Small intestine (tissue), 7 donors: ENCODE measurements at regions not wholly inside any gene's neighbourhood (a gene's known extent, or its start where the extent isn't known, plus 50 kb on each side); places are given as distances from the start of the nearest gene placed in this dataset.

Experiments
- DNase-seq, 2 donors: peaks; one replicate each; pipeline versions ENCODE4 v3.0.0 to v3.0.0-alpha.2; 2013
- FAIRE-seq: peaks from 2 replicates; lab custom pipeline; 2012; peaks lifted over from hg19 to GRCh38; lab: Jason Lieb, UNC
- H3K27ac ChIP-seq, 3 donors: one replicate each; pipeline ENCODE4 v1.5.1; 2013; ENCODE audit warnings: low read length in 2 of 3, mild to moderate bottlenecking in 2 of 3, control low read depth in 1 of 3, inconsistent platforms in 1 of 3, low read depth in 1 of 3, moderate library complexity in 1 of 3
- H3K27me3 ChIP-seq, 3 donors: one replicate each; pipeline ENCODE4 v1.6.1; 2013; ENCODE audit warnings: low read length in 3 of 3, inconsistent platforms in 1 of 3; ENCODE audit not compliant: control insufficient read depth in 3 of 3, insufficient read depth in 3 of 3
- H3K36me3 ChIP-seq, 3 donors: one replicate each; pipeline ENCODE4 v1.6.1; 2013; ENCODE audit warnings: low read length in 3 of 3, inconsistent platforms in 1 of 3, low read depth in 1 of 3, mild to moderate bottlenecking in 1 of 3, moderate library complexity in 1 of 3; ENCODE audit not compliant: control insufficient read depth in 3 of 3, insufficient read depth in 2 of 3
- H3K4me1 ChIP-seq, 3 donors: one replicate each; pipeline ENCODE4 v1.6.1; 2013; ENCODE audit warnings: low read length in 2 of 3, inconsistent platforms in 1 of 3, low read depth in 1 of 3, mild to moderate bottlenecking in 1 of 3, moderate library complexity in 1 of 3; ENCODE audit not compliant: control insufficient read depth in 3 of 3, insufficient read depth in 2 of 3
- H3K4me3 ChIP-seq, 3 donors: one replicate each; pipeline ENCODE4 v1.5.1; 2013; ENCODE audit warnings: low read length in 3 of 3, control low read depth in 1 of 3, inconsistent platforms in 1 of 3, low read depth in 1 of 3, mild to moderate bottlenecking in 1 of 3, moderate library complexity in 1 of 3
- H3K9me3 ChIP-seq, 2 donors: one replicate each; pipeline ENCODE4 v1.6.1; 2013; ENCODE audit warnings: low read depth in 1 of 2, low read length in 1 of 2; ENCODE audit not compliant: control insufficient read depth in 2 of 2, insufficient read depth in 1 of 2
- WGBS, 3 donors: extraction: QIAGEN DNeasy Blood & Tissue Kit; methylation state at CpG; one replicate each; pipeline ENCODE4 v1.1.7; 2013; 5-methylcytosine and 5-hydroxymethylcytosine counted together
- donor health status: healthy with polysubstance abuse.
- donor health status: control.
- donor health status: control.
- donor health status: Bipolar disorder and iron deficiency.
- donor health status: healthy.

DNA sequence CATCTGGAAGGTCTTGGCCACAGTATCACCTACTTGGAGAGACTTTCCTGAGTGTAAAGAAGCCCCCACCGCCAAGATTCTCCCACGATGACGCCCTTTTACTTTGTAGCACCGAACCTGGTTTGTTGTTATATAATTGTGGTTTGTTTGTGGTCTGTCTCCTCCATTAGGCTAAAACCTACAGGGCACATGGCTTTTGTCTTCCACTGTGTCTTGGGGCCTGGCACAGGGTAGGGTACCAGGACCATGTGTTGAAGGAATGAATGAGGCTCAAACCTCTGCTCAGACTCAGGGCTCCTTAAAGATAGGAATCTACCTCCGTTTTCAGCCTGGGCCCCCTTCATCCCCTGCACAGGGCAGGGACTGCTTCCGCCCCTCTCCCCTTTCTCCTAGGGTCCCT is 59.4 kb upstream of the CCDC167 start:
- Histone ChIP-seq H3K27me3 (peaks cover 0 to 35% (median 0%) of the 10 kb centered on the region in 3 donors), H3K4me1 (no peaks in the 10 kb centered on the region), H3K9me3 (peaks cover 0 to 2% of the 10 kb centered on the region in 2 donors), H3K36me3 (no peaks in the 10 kb centered on the region), H3K4me3 (no peak overlapping the region), H3K27ac (no peak overlapping the region)
- FAIRE-seq (no peak), DNase-seq (no peak)
- WGBS, 3 donors: 59 to 67% (median 64%) methylated on average over 6 of the region's 6 CpGs

DNA sequence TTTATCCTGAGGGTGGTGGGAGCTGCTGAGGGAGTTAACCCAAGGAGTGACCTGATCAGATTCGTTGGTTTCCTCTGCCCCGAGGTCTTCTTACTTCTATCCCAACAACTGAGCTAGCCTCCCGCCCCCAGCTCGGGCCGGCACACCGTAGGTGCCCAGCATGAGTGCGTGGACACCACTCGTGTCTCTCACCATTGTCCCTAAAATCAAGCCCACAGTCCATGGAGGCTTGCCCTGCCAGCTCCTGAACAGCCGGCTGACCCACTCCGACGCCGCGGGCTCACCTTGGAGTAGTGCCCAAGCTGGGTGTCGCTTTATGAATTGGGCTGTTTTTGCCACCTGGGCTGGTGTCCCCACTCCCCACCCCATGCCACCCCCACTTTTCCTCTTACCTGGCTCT is 59.0 kb upstream of the CCDC167 start:
- WGBS, 3 donors: 80 to 90% (median 88%) methylated on average over 14 of the region's 14 CpGs

DNA sequence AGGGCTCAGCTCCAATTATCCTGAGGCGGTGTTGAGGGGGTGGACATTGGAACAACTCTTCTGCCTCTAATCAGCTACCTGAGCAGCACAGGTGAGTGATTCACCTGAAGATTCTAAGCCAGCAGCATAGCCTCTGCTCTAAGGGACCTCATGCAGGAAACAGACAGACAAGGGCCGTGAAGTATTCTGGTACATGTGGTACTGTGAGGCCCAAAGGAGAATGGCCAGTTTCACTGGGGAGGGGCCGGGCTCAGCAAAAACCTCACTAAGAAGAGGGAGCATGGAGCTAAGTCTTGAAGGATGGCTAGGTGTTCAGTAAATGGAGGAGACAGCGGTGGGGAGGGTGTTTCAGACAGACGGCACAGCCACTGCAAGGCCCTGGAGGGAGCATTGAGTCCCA is 58.5 kb upstream of the CCDC167 start:
- peaks cover 0 to 28% (median 0%) of the 10 kb centered on the region in 3 donors for H3K27me3 ChIP-seq
- H3K4me3 ChIP-seq: no peak overlapping the region
- H3K36me3 ChIP-seq: no peaks in the 10 kb centered on the region
- H3K4me1 ChIP-seq: no peaks in the 10 kb centered on the region
- H3K27ac ChIP-seq: no peak overlapping the region
- FAIRE-seq: no peak
- H3K9me3 ChIP-seq: peaks cover 0 to 2% of the 10 kb centered on the region in 2 donors
- no peak for DNase-seq
- WGBS, 3 donors: 66 to 84% (median 77%) methylated on average over 5 of the region's 5 CpGs

More for the DNA sequence above, 59.0 kb upstream of the CCDC167 start:
- Histone ChIP-seq H3K4me1 (no peaks in the 10 kb centered on the region), H3K4me3 (no peak overlapping the region), H3K9me3 (peaks cover 0 to 2% of the 10 kb centered on the region in 2 donors), H3K36me3 (no peaks in the 10 kb centered on the region), H3K27ac (no peak overlapping the region), H3K27me3 (peaks cover 0 to 33% (median 0%) of the 10 kb centered on the region in 3 donors)
- DNase-seq: no peak
- FAIRE-seq: no peak

DNA sequence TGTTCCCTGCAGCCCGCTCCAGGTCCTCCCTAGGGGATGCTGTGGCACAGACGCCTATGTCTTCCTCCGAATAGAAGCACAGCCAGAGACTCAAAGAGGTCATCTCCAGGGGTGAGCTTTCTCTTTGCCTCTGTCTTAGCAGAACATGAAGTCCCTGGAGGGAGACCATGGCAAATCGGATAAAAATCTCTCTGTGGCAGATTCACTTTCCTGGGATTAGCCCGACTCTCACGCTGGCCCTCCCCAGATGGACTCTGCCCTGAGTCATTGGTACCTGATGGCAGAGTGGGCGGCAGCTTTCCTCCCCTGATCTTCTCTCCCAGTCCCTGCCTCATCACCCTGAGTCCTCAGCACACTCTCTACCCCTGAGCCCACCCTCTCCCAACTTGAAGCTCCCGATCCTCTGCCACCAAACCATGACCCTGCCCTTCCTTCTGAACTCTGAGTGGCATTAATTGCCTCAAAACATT is 58.0 kb upstream of the CCDC167 start:
- FAIRE-seq: no peak

DNA sequence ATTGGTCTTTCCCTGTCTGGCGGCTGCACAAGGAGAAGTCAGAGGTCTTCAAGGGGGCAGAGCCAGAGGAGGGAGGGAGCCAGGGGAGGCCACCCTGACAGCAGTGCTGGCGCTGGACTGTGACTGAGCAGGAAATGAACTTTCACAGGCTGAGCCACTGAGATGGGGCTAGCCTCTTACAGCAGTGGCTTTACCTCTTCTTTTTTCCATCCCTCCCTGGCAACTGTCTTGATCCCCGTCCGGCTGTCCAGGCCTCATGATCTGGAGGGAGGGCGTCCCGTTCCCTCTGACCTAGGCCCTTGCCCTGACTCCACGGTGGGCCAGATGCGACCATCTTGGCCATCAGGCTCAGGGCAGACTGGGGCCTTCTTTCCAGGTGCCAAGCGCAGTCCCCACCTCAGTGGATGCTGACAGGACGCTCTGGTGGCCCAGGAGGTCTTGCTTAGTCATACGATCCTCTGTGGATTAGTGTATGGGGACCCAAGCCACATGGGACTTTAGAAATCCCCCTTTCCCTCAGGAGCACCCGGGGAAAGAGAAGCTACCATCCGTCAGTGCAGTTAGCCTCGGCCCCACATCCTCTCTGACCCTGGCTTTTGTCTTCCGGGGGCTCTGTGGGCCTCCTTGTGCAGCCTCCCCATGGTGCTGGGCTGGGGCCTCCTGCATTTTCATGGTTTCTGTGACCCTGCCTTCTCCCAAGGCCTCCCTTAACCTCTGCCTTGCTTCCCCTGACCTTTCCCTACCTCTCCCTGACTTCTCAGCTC is 57.4 kb upstream of the CCDC167 start:
- Histone ChIP-seq H3K4me1 (no peaks in the 10 kb centered on the region), H3K4me3 (no peak overlapping the region), H3K9me3 (peaks cover 0 to 2% of the 10 kb centered on the region in 2 donors), H3K27ac (no peak overlapping the region), H3K27me3 (peaks cover 0 to 26% (median 0%) of the 10 kb centered on the region in 3 donors), H3K36me3 (no peaks in the 10 kb centered on the region)
- no peak for FAIRE-seq
- 78 to 89% (median 80%) methylated on average over 15 of the region's 15 CpGs for WGBS, 3 donors
- no peak for DNase-seq

More for the DNA sequence above, 58.0 kb upstream of the CCDC167 start:
- Histone ChIP-seq H3K9me3 (peaks cover 0 to 2% of the 10 kb centered on the region in 2 donors), H3K4me3 (no peak overlapping the region), H3K27ac (no peak overlapping the region), H3K36me3 (no peaks in the 10 kb centered on the region), H3K27me3 (peaks cover 0 to 28% (median 0%) of the 10 kb centered on the region in 3 donors), H3K4me1 (no peaks in the 10 kb centered on the region)
- 47 to 68% (median 58%) methylated on average over 8 of the region's 8 CpGs for WGBS, 3 donors
- no peak for DNase-seq

DNA sequence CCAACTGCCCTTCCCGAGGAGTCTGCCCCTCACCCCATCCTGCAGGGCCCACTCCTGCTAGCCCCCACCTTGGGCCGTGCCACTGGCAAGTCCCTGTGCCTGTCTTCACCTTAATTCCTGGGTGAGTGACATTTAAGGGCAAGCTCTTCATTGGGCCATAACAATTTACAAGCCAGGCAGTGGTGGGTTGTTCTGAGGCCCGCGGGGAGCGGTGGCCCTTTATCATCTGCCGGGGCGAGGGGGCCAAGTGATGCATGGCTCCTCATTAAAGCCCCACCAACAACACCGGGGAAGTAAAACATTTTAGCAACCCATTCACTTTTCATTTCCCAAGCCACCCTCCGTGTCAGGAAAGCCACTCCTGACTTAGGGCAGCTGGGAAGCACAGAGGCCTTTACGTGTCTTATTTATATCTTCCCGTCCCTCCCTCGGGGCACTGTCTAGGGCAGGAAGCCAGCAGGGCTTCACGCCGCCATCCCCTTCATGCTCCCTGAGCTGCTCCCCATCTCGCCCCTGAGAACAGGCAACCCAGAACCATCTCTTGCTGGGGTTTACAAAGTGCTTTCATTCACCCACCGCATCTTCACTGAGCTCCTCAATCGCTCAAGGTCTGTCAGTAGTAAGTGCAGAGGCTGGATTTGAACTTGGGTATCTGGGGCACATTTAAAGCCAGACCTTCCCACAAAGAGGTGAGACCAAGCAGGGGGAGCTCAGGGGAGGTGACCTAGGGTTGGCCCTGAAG is 55.5 kb upstream of the CCDC167 start:
- Histone ChIP-seq H3K9me3 (no peaks in the 10 kb centered on the region), H3K27me3 (peaks cover 0 to 16% (median 0%) of the 10 kb centered on the region in 3 donors), H3K4me1 (no peaks in the 10 kb centered on the region), H3K36me3 (no peaks in the 10 kb centered on the region), H3K4me3 (no peak overlapping the region), H3K27ac (no peak overlapping the region)
- FAIRE-seq (no peak), DNase-seq (no peak)
- 74 to 78% (median 78%) methylated on average over 17 of the region's 17 CpGs for WGBS, 3 donors

DNA sequence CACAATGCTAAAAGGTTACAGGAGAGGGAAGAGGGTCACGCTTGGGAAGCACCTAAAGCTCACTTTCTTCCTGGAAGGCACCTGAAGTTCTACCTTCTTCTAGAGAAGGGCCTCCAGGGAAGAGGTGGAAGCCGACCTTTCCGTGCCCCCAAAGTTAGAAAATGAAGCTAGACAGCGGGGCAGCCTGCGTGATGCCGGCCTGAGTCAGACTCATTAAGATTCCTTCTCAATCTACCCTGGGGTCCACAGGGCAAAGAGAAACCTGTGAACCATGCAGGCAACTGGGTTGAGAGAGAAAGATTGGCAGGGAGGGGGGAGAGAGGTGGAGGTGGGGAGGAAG is 54.8 kb upstream of the CCDC167 start:
- no peak for FAIRE-seq
- Histone ChIP-seq H3K4me3 (no peak overlapping the region), H3K36me3 (no peaks in the 10 kb centered on the region), H3K9me3 (no peaks in the 10 kb centered on the region), H3K27me3 (peaks cover 0 to 9% (median 0%) of the 10 kb centered on the region in 3 donors), H3K27ac (no peak overlapping the region), H3K4me1 (no peaks in the 10 kb centered on the region)
- 44 to 69% (median 66%) methylated on average over 6 of the region's 6 CpGs for WGBS, 3 donors
- peak in 1 of 2 donors; percentile 24 for DNase-seq

DNA sequence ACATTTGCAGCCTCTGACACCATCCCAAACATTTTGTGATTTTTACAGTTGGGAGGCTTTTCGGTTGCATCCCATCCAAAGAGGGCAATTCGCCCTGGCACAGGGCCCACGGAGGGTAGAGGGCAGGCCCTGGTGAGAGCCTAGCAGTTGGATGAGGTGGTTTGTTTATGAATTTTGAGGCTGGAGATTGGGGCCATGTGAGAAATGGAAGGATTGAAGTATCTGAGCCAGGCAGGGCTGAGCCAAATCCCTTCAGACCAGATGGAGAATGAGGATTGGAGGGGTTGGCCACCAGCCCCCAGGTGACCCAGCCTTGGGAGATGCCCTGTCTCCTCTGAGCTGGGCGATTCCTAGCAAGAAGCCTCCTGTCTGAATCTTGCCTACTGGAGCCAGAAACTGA is 52.6 kb upstream of the CCDC167 start:
- no peak overlapping the region for H3K27ac ChIP-seq
- no peaks in the 10 kb centered on the region for H3K9me3 ChIP-seq
- no peak overlapping the region for H3K4me3 ChIP-seq
- no peaks in the 10 kb centered on the region for H3K4me1 ChIP-seq
- H3K36me3 ChIP-seq: no peaks in the 10 kb centered on the region
- no peak for FAIRE-seq
- 52 to 77% (median 68%) methylated on average over 3 to 4 of the region's 4 CpGs for WGBS, 3 donors
- DNase-seq: no peak
- peaks cover 0 to 7% (median 0%) of the 10 kb centered on the region in 3 donors for H3K27me3 ChIP-seq
